Breast epithelium (tissue), 4 donors: ENCODE measurements at regions not wholly inside any gene's neighbourhood (a gene's known extent, or its start where the extent isn't known, plus 50 kb on each side); places are given as distances from the start of the nearest gene placed in this dataset.

ENCODE experiments used
- DNase-seq, 2 donors: peaks; one replicate each; pipeline ENCODE4 v3.0.0-alpha.2; 2019; ENCODE audit warnings: low spot score in 2 of 2
- H3K27ac ChIP-seq, 2 donors: fragments of 200-600 bp; sonication (generic) in 1 of 2; one replicate each; pipeline ENCODE4 v1.5.1; 2016 to 2019; ENCODE audit warnings: mild to moderate bottlenecking in 1 of 2
- H3K27me3 ChIP-seq, 2 donors: fragments of 200-600 bp; sonication (generic) in 1 of 2; one replicate each; pipeline versions ENCODE4 v1.5.1 to v1.6.0; 2017 to 2019; ENCODE audit warnings: control low read depth in 1 of 2, mild to moderate bottlenecking in 1 of 2
- H3K36me3 ChIP-seq: fragments of 200-600 bp; one replicate; pipeline ENCODE4 v1.5.1; 2019
- H3K4me1 ChIP-seq, 2 donors: fragments of 200-600 bp; sonication (generic); one replicate each; pipeline ENCODE4 v1.5.1; 2016 to 2019; ENCODE audit warnings: control low read depth in 1 of 2
- H3K4me3 ChIP-seq, 3 donors: fragments of 200-600 bp; sonication (generic); 1 replicate in 2 of 3; 2 replicates in 1 of 3; pipeline ENCODE4 v1.5.1; 2016 to 2019; ENCODE audit warnings: mild to moderate bottlenecking in 3 of 3, moderate library complexity in 2 of 3
- H3K9me3 ChIP-seq, 2 donors: fragments of 200-600 bp; sonication (generic) in 1 of 2; one replicate each; pipeline ENCODE4 v1.5.1; 2016 to 2019; ENCODE audit warnings: control low read depth in 1 of 2
- POLR2A ChIP-seq: fragments of 450-650 bp; IDR thresholded peaks from one replicate; pipeline ENCODE4 v1.6.1; 2016; ENCODE audit warnings: antibody characterized with exemption, mild to moderate bottlenecking, moderate library complexity
- POLR2AphosphoS5 ChIP-seq, 3 donors: sonication (generic); formaldehyde crosslinking; IDR thresholded peaks; one replicate each; pipeline ENCODE4 v1.6.1; 2017; ENCODE audit warnings: antibody characterized with exemption in 3 of 3
- intact Hi-C: fragments of 100-400 bp; cut with DNase I; formaldehyde crosslinking; loops from one replicate; pipeline ENCODE4 v1.15.1; 2023; ENCODE audit warnings: low total_unique reads
- TF ChIP-seq, protein P1 (sequence below), 3 donors: fragments of 450-650 bp; IDR thresholded peaks; one replicate each; pipeline ENCODE4 v1.5.1; 2016 to 2017; ENCODE audit warnings: antibody characterized with exemption in 3 of 3, mild to moderate bottlenecking in 3 of 3, moderate library complexity in 3 of 3

DNA sequence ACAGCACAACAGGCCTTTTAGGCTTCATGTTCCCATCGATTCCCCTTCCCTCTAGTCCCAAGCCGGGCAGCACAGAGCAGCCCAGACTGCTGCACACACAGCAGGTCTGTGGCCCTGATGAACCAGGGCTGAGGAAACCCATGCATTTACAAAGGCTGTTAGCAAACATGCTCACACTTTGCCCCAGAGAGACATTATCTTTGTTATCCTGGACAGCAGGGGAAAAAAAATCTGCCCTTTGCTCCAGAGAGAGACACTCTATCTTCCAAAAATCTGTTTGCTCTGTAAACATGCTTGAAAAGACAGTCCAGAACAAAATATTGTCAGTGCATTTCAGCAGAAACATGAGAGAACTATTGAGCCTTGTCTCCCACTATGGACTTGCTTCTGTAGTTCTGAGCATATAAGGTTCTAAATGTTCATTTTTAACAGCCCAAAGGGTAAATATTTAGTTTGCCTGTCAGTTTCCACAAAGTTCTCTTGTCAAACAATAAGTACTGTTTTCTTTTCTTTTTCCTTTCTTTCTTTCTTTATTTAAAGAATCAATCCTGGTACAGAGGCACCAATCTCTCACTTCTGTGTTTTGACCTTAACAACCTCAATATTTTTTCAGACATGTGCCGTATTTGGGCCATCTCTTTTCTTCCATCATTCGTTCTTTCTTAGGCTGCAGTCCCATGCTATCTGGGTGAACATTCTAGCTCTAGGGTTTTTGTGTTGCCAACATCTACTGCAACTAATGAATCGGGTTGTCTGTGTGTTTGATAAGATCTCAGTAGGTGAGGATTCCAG, 468.0 kb downstream of the EPM2A start:
- Histone ChIP-seq H3K4me1 (no peaks in the 10 kb centered on the region), H3K27me3 (no peaks in the 10 kb centered on the region), H3K27ac (no peak overlapping the region), H3K4me3 (no peak overlapping the region), H3K9me3 (no peaks in the 10 kb centered on the region), H3K36me3 (no peaks in the 10 kb centered on the region)
- TF ChIP-seq POLR2A (no peak), POLR2AphosphoS5 (IDR thresholded peaks at IDR 0.05) (no peak)
- TF ChIP-seq, protein P1, sequence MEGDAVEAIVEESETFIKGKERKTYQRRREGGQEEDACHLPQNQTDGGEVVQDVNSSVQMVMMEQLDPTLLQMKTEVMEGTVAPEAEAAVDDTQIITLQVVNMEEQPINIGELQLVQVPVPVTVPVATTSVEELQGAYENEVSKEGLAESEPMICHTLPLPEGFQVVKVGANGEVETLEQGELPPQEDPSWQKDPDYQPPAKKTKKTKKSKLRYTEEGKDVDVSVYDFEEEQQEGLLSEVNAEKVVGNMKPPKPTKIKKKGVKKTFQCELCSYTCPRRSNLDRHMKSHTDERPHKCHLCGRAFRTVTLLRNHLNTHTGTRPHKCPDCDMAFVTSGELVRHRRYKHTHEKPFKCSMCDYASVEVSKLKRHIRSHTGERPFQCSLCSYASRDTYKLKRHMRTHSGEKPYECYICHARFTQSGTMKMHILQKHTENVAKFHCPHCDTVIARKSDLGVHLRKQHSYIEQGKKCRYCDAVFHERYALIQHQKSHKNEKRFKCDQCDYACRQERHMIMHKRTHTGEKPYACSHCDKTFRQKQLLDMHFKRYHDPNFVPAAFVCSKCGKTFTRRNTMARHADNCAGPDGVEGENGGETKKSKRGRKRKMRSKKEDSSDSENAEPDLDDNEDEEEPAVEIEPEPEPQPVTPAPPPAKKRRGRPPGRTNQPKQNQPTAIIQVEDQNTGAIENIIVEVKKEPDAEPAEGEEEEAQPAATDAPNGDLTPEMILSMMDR (IDR thresholded peaks at IDR 0.05) = no peak
- DNase-seq = no peak
- intact Hi-C loops = no loop called here

- no peak overlapping the region for H3K4me3 ChIP-seq
- DNase-seq = no peak
- intact Hi-C loops = no loop called here
- H3K27ac ChIP-seq = no peak overlapping the region
- no peaks in the 10 kb centered on the region for H3K9me3 ChIP-seq
- no peak for TF ChIP-seq POLR2AphosphoS5 (IDR thresholded peaks at IDR 0.05)
- TF ChIP-seq POLR2A = no peak
- TF ChIP-seq, protein P1 (IDR thresholded peaks at IDR 0.05) = no peak
- H3K4me1 ChIP-seq = no peaks in the 10 kb centered on the region
- H3K27me3 ChIP-seq = no peaks in the 10 kb centered on the region
- no peaks in the 10 kb centered on the region for H3K36me3 ChIP-seq
Observed at GRCh38 chr6:145270464-145270863, 464.9 kb downstream of the EPM2A start.

DNA sequence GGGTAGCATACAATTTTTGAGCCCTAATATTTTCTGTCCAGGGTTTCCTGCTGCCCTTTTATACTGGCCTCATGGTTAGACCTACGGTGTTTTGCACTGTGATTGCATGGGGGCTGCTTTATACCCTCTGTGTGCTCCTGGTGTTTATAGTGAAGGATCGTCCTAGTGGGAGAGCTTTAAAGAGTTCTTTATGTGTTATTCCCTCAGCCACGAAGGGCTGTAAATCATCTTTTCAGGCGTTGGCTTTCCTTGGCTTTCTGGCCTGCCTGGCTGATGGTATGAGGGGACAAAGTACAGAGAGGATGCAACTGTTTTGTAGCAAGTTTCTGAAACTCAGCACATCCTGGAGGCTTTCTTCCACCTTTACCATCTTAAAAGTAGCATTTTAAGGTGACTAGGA, 464.3 kb downstream of the EPM2A start:
- no peak overlapping the region for H3K4me3 ChIP-seq
- intact Hi-C loops = no loop called here
- H3K9me3 ChIP-seq = no peaks in the 10 kb centered on the region
- DNase-seq = no peak
- H3K4me1 ChIP-seq = no peaks in the 10 kb centered on the region
- H3K27me3 ChIP-seq = no peaks in the 10 kb centered on the region
- no peaks in the 10 kb centered on the region for H3K36me3 ChIP-seq
- no peak overlapping the region for H3K27ac ChIP-seq
- TF ChIP-seq POLR2A = no peak
- no peak for TF ChIP-seq POLR2AphosphoS5 (IDR thresholded peaks at IDR 0.05)
- TF ChIP-seq, protein P1 (IDR thresholded peaks at IDR 0.05) = no peak

- no peak overlapping the region for H3K27ac ChIP-seq
- H3K36me3 ChIP-seq = no peaks in the 10 kb centered on the region
- no peak for TF ChIP-seq POLR2AphosphoS5 (IDR thresholded peaks at IDR 0.05)
- TF ChIP-seq, protein P1 (IDR thresholded peaks at IDR 0.05) = no peak
- no peak for TF ChIP-seq POLR2A
- intact Hi-C loops = no loop called here
- no peak overlapping the region for H3K4me3 ChIP-seq
- no peaks in the 10 kb centered on the region for H3K4me1 ChIP-seq
- H3K27me3 ChIP-seq = no peaks in the 10 kb centered on the region
- no peak for DNase-seq
- H3K9me3 ChIP-seq = no peaks in the 10 kb centered on the region
Observed at GRCh38 chr6:145271577-145271976, 463.7 kb downstream of the EPM2A start.

DNA sequence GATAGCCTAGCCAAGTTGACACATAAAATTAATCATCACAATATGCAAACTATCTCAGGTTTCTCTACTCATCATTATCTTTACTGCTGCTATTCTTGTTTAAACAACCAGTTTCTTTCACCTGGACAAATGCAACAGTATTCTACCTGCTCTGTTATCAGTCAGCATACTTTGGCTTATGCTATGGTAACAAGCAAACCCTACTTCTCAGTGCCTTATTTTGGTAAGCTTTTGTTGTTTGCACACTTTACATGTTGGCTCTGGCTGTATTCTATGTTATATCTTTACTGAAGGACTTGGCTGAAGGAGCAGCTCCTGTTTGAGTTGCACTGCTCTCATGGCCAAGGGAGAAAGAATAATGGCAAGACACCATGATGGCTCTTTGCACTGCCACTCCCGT, 463.1 kb downstream of the EPM2A start:
- intact Hi-C loops = no loop called here
- no peak overlapping the region for H3K27ac ChIP-seq
- no peaks in the 10 kb centered on the region for H3K27me3 ChIP-seq
- H3K4me1 ChIP-seq = no peaks in the 10 kb centered on the region
- no peaks in the 10 kb centered on the region for H3K9me3 ChIP-seq
- H3K4me3 ChIP-seq = no peak overlapping the region
- H3K36me3 ChIP-seq = no peaks in the 10 kb centered on the region
- no peak for DNase-seq
- TF ChIP-seq, protein P1 (IDR thresholded peaks at IDR 0.05) = no peak
